Endothelial cell of umbilical vein (primary cell): ENCODE measurements at regions not wholly inside any gene's neighbourhood (a gene's known extent, or its start where the extent isn't known, plus 50 kb on each side); places are given as distances from the start of the nearest gene placed in this dataset.

ENCODE experiments used
- BruUV-seq: library from RNA; stranded (reverse); fragments of 400-500 nt; replicated peaks from 2 replicates; lab custom pipeline; 2021; lab: Mats Ljungman, UMichigan
- CTCF ChIA-PET: fragments of 300-600, 350-600 bp; sonication (Branson Sonifier 250); formaldehyde crosslinking; loops from one replicate; lab custom pipeline; 2021; ENCODE audit warnings: antibody characterized with exemption, inconsistent platforms; lab: Charles Lee
- POLR2A ChIA-PET: fragments of 300-600, 350-600 bp; sonication (Branson Sonifier 250); formaldehyde crosslinking; loops from one replicate; lab custom pipeline; 2021; ENCODE audit warnings: antibody characterized with exemption, inconsistent platforms; lab: Charles Lee
- DNase-seq: peaks from one replicate; pipeline ENCODE4 v3.0.0-alpha.2; 2011; ENCODE audit warnings: low read depth, low spot score
- FAIRE-seq: peaks from 2 replicates; lab custom pipeline; 2011; peaks lifted over from hg19 to GRCh38; lab: Jason Lieb, UNC
- H2AFZ ChIP-seq: 2 replicates; pipeline ENCODE4 v1.6.0; 2012; ENCODE audit warnings: low read depth, low read length, control low read depth, inconsistent platforms
- H3K27ac ChIP-seq: 2 replicates; pipeline ENCODE4 v1.5.1; 2011; ENCODE audit warnings: low read depth, mild to moderate bottlenecking, control low read depth, low read length, moderate library complexity; ENCODE audit not compliant: insufficient read depth
- H3K27me3 ChIP-seq, 2 experiments: 2 replicates each; pipeline versions ENCODE4 v1.6.0 to v1.6.1; 2011; ENCODE audit warnings: low read length in 2 of 2, mixed read lengths in 1 of 2; ENCODE audit not compliant: control insufficient read depth in 2 of 2, insufficient read depth in 2 of 2
- H3K36me3 ChIP-seq, 2 experiments: 2 replicates in 1 of 2; 3 replicates in 1 of 2; pipeline ENCODE4 v1.5.1; 2011; ENCODE audit warnings: low read length in 2 of 2, mild to moderate bottlenecking in 1 of 2, moderate library complexity in 1 of 2; ENCODE audit not compliant: control insufficient read depth in 2 of 2, insufficient read depth in 2 of 2; ENCODE audit errors: extremely low read depth in 1 of 2
- H3K4me1 ChIP-seq: 3 replicates; pipeline ENCODE4 v1.5.1; 2011; ENCODE audit warnings: mild to moderate bottlenecking, low read length; ENCODE audit not compliant: control insufficient read depth, insufficient read depth; ENCODE audit errors: extremely low read depth
- H3K4me2 ChIP-seq: 2 replicates; pipeline ENCODE4 v1.6.1; 2011; ENCODE audit warnings: low read length, control low read depth, mixed read lengths; ENCODE audit not compliant: insufficient read depth
- H3K4me3 ChIP-seq, 3 experiments: fragments of 200-600 bp in 1 of 3; sonication (generic), shearing (Covaris generic) in 1 of 3; replicated peaks in 1 of 3; 2 replicates each; pipeline ENCODE4 v1.5.1; 2011 to 2016; ENCODE audit warnings: control low read depth in 3 of 3, low read length in 3 of 3, mild to moderate bottlenecking in 2 of 3, inconsistent platforms in 1 of 3, low read depth in 1 of 3, moderate library complexity in 1 of 3; ENCODE audit not compliant: insufficient read depth in 1 of 3
- H3K79me2 ChIP-seq: 2 replicates; pipeline ENCODE4 v1.6.0; 2012; ENCODE audit warnings: low read length, inconsistent platforms; ENCODE audit not compliant: control insufficient read depth, insufficient read depth
- H3K9ac ChIP-seq: replicated peaks from 2 replicates; pipeline ENCODE3; 2011; ENCODE audit warnings: low read length, control low read depth; ENCODE audit not compliant: insufficient read depth; ENCODE audit errors: extremely low read depth
- H3K9me1 ChIP-seq: replicated peaks from 3 replicates; pipeline ENCODE4 v1.6.0; 2011; ENCODE audit warnings: mild to moderate bottlenecking, low read length; ENCODE audit not compliant: control insufficient read depth, insufficient read depth; ENCODE audit errors: extremely low read depth
- H3K9me3 ChIP-seq: replicated peaks from 2 replicates; pipeline ENCODE4 v1.5.1; 2012; ENCODE audit warnings: low read length, inconsistent platforms; ENCODE audit not compliant: control insufficient read depth, insufficient read depth
- H4K20me1 ChIP-seq: replicated peaks from 2 replicates; pipeline ENCODE3; 2011; ENCODE audit warnings: mild to moderate bottlenecking, low read length; ENCODE audit not compliant: control insufficient read depth, insufficient read depth; ENCODE audit errors: extremely low read depth
- CTCF ChIP-seq, 2 donors: IDR thresholded peaks; 1 replicate in 1 of 2; 2 replicates in 1 of 2; pipeline ENCODE4 v1.5.1; 2011; ENCODE audit warnings: low read length in 2 of 2, mild to moderate bottlenecking in 2 of 2, moderate library complexity in 2 of 2, control low read depth in 1 of 2, inconsistent platforms in 1 of 2, low read depth in 1 of 2; ENCODE audit not compliant: insufficient read depth in 1 of 2; ENCODE audit errors: extremely low read depth in 1 of 2
- EZH2 ChIP-seq: IDR thresholded peaks from 2 replicates; pipeline ENCODE4 v1.6.1; 2012; ENCODE audit warnings: borderline replicate concordance, low read depth, mild to moderate bottlenecking, moderate library complexity, low read length, inconsistent platforms; ENCODE audit not compliant: severe bottlenecking
- FOS ChIP-seq: IDR thresholded peaks from 2 replicates; pipeline ENCODE4 v1.6.1; 2011; ENCODE audit warnings: mild to moderate bottlenecking, low read length, moderate library complexity, borderline replicate concordance; ENCODE audit not compliant: insufficient read depth
- GATA2 ChIP-seq: IDR thresholded peaks from 2 replicates; pipeline ENCODE4 v1.7.0; 2011; ENCODE audit warnings: low read depth, mild to moderate bottlenecking, moderate library complexity, mixed read lengths, low read length; ENCODE audit not compliant: insufficient read length, insufficient read depth
- JUN ChIP-seq: IDR thresholded peaks from 2 replicates; pipeline ENCODE4 v1.6.1; 2011; ENCODE audit warnings: borderline replicate concordance, low read depth; ENCODE audit not compliant: insufficient read length, insufficient read depth
- MAX ChIP-seq: IDR thresholded peaks from 2 replicates; pipeline ENCODE4 v1.6.1; 2011; ENCODE audit not compliant: insufficient read depth, insufficient read length
- MYC ChIP-seq: IDR thresholded peaks from one replicate; pipeline ENCODE4 v1.6.1; 2011; ENCODE audit warnings: mild to moderate bottlenecking, low read depth, low read length
- POLR2A ChIP-seq: IDR thresholded peaks from 2 replicates; pipeline ENCODE4 v1.6.1; 2012; ENCODE audit warnings: low read depth, mild to moderate bottlenecking, control low read depth, low read length
- POLR2AphosphoS5 ChIP-seq: IDR thresholded peaks from 2 replicates; pipeline ENCODE4 v1.6.1; 2012; ENCODE audit warnings: low read depth, mild to moderate bottlenecking, control low read depth, low read length, moderate library complexity; ENCODE audit not compliant: insufficient read depth
- dilution Hi-C: fragments of 300-500 bp; cut with MboI; formaldehyde crosslinking; loops from one replicate; pipeline ENCODE4 v1.15.0; 2019; ENCODE audit warnings: low sequenced_read_pairs; ENCODE audit not compliant: extremely low pct_ligation_motif_present
- intact Hi-C: fragments of 100-400 bp; cut with micrococcal nuclease; formaldehyde crosslinking; loops from one replicate; pipeline ENCODE4 v1.10.0; 2022

DNA sequence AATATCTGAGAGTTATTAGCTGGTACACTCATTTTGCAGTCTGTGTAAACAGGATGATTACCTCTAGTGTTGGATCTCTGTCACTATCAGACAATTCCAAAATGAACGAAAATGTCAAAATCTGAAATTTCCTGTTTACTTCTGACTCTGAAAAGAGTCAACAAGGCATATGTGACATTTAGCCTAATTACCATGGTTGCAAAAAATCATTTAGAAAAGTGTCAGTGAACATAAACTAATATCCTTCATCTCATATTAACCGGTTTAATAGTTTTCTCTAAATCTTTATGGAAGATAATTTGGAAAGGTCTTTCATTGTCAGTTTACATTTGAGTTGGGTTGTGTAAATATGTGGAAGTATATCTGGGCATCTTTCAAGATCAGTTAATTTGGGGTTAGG is 431.8 kb upstream of the HSF2 start:
- H3K9me1 ChIP-seq: no peaks in the 10 kb centered on the region

GRCh38 chr6:121971931-121972335 is 427.5 kb upstream of the HSF2 start:
- Histone ChIP-seq H3K4me2 (no peak overlapping the region), H2AFZ (no peak overlapping the region), H3K9ac (no peak overlapping the region), H4K20me1 (no peaks in the 10 kb centered on the region), H3K4me1 (no peaks in the 10 kb centered on the region), H3K36me3 (no peaks in the 10 kb centered on the region), H3K27ac (no peak overlapping the region), H3K27me3 (no peaks in the 10 kb centered on the region), H3K9me1 (no peaks in the 10 kb centered on the region), H3K79me2 (no peaks in the 10 kb centered on the region), H3K9me3 (no peaks in the 10 kb centered on the region), H3K4me3 (no peak overlapping the region)
- no TSS peak for BruUV-seq
- DNase-seq (no peak), FAIRE-seq (no peak)
- intact Hi-C loops: no loop called here
- dilution Hi-C loops: no loop called here
- CTCF ChIA-PET: interaction anchor here (0.9 to 1.0 kb wide), 2 partner anchors 11 to 13 kb away, joined by 3 read pairs; no protein-coding TSS in a partner anchor
- POLR2A ChIA-PET: no interaction called here
- no peak for TF ChIP-seq CTCF (IDR thresholded peaks at IDR 0.05; ENCODE audit: extremely low read depth in 1 of 2, insufficient read depth in 1 of 2, low read depth in 1 of 2, low read length in 2 of 2)
- TF ChIP-seq POLR2A: no peak
- no peak for TF ChIP-seq MAX
- no peak for TF ChIP-seq FOS
- no peak for TF ChIP-seq EZH2
- TF ChIP-seq JUN: no peak
- TF ChIP-seq POLR2AphosphoS5: no peak
- no peak for TF ChIP-seq MYC

More for the DNA sequence above, 431.8 kb upstream of the HSF2 start:
- Histone ChIP-seq H3K9ac (no peak overlapping the region), H3K27ac (no peak overlapping the region), H3K4me2 (no peak overlapping the region), H4K20me1 (no peaks in the 10 kb centered on the region), H3K36me3 (no peaks in the 10 kb centered on the region), H3K9me3 (no peaks in the 10 kb centered on the region), H3K79me2 (no peaks in the 10 kb centered on the region), H3K27me3 (no peaks in the 10 kb centered on the region), H3K4me1 (no peaks in the 10 kb centered on the region), H2AFZ (no peak overlapping the region), H3K4me3 (no peak overlapping the region)
- FAIRE-seq (no peak), DNase-seq (no peak)
- POLR2A ChIA-PET: no interaction called here
- intact Hi-C loops: no loop called here
- CTCF ChIA-PET: interaction anchor here (0.9 kb wide), 1 partner anchor 10 kb away, joined by 3 read pairs; no protein-coding TSS in a partner anchor
- dilution Hi-C loops: no loop called here
- no peak for TF ChIP-seq MAX
- no peak for TF ChIP-seq POLR2A
- no peak for TF ChIP-seq JUN
- TF ChIP-seq GATA2: no peak
- no peak for TF ChIP-seq FOS
- TF ChIP-seq EZH2: no peak
- no TSS peak for BruUV-seq
